ENCODE measurements at regions not wholly inside any gene's neighbourhood (a gene's known extent, or its start where the extent isn't known, plus 50 kb on each side); places are given as distances from the start of the nearest gene placed in this dataset.

DNA sequence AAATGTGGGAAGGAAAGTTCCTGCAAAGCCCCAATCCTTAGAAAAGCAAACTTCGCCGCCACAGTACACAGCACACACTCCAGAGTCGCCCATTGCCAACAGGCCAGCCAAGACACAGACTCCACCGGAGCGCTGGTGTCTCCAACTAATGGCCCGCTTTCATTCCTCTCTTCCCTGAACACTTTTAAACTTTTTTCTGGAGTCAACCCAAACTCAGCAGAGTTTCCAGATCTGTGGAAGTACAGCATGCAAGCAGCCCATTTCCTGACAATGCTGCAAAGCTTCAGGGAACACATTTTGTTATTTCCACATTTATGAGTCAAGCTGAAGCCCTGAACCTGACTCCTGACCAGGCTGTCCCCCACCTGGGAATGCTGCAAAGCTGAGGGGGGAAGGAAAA is 351.9 kb downstream of the NFIB start:
- POLR2A ChIA-PET (ENCODE audit: low non-redundant PET): interaction anchor here (0.5 kb wide), 1 partner anchor 1027 kb away, joined by 3 read pairs; no protein-coding TSS in a partner anchor

DNA sequence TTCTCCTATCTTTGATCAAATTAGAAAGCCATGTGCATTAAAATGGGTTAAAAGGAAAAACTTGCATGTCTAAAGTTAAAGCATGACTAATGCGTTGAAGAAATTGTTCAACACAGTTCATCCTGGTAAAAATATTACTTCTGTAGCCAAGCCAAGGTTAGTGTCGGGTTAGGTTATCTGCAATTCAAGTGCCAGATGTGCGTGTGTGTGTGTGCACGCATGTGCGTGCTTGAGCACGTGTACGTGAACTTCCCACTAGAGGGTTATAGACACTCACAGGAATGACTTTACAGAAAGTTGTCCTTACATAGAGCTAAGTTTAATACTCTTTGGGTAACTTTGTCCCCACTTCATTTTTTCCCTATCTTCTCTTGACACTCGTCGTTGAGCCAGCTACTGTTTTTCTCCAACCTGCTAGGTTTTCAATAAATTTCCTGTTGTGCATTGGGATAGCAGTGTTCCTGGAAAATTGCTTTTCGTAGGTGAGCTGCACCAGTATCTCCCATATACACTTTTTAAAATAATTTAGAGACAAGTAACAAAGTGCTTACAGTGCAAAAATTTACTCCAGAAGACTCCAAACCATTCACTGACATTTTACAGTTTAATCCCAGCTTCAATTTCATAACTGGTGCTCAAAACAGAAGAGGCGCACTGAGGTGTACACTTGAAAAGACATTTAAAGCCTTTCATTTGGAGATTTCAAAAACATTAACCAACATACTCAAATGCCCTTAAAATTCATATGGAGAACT is 353.8 kb downstream of the NFIB start:
- H3K4me3 ChIP-seq (ENCODE audit: low read depth, low read length, poor library complexity, severe bottlenecking): no peak overlapping the region
- H3K9me3 ChIP-seq (ENCODE audit: low read depth, low read length, poor library complexity, severe bottlenecking): no peaks in the 10 kb centered on the region
- BruUV-seq (replicated peaks): no TSS peak
- H3K27ac ChIP-seq (ENCODE audit: low read depth, low read length, poor library complexity, severe bottlenecking): no peak overlapping the region
- ChIA-PET CTCF (no interaction called here), POLR2A (ENCODE audit: low non-redundant PET) (no interaction called here)
- intact Hi-C loops (cut with micrococcal nuclease; ENCODE audit: unreplicated experiment): no loop called here
- no peak for TF ChIP-seq EZH2 (IDR thresholded peaks at IDR 0.05; ENCODE audit: borderline replicate concordance, low read depth, low read length, poor library complexity, severe bottlenecking)
- TF ChIP-seq, protein P1, sequence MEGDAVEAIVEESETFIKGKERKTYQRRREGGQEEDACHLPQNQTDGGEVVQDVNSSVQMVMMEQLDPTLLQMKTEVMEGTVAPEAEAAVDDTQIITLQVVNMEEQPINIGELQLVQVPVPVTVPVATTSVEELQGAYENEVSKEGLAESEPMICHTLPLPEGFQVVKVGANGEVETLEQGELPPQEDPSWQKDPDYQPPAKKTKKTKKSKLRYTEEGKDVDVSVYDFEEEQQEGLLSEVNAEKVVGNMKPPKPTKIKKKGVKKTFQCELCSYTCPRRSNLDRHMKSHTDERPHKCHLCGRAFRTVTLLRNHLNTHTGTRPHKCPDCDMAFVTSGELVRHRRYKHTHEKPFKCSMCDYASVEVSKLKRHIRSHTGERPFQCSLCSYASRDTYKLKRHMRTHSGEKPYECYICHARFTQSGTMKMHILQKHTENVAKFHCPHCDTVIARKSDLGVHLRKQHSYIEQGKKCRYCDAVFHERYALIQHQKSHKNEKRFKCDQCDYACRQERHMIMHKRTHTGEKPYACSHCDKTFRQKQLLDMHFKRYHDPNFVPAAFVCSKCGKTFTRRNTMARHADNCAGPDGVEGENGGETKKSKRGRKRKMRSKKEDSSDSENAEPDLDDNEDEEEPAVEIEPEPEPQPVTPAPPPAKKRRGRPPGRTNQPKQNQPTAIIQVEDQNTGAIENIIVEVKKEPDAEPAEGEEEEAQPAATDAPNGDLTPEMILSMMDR (conservative IDR thresholded peaks at IDR 0.05; ENCODE audit: low read depth, low read length): no peak
- H3K27me3 ChIP-seq (replicated peaks; ENCODE audit: insufficient read depth, low read depth, low read length, poor library complexity): no peaks in the 10 kb centered on the region
- DNase-seq (ENCODE audit: low spot score): no peak
- H3K36me3 ChIP-seq (ENCODE audit: insufficient read depth, low read length, poor library complexity, severe bottlenecking): no peaks in the 10 kb centered on the region
- H3K4me1 ChIP-seq (ENCODE audit: insufficient read depth, low read length, poor library complexity, severe bottlenecking): peaks cover 5% of the 10 kb centered on the region

More for the DNA sequence above, 351.9 kb downstream of the NFIB start:
- Histone ChIP-seq H3K4me1 (ENCODE audit: insufficient read depth, low read length, poor library complexity, severe bottlenecking) (peaks cover 3% of the 10 kb centered on the region), H3K36me3 (ENCODE audit: insufficient read depth, low read length, poor library complexity, severe bottlenecking) (no peaks in the 10 kb centered on the region), H3K27me3 (replicated peaks; ENCODE audit: insufficient read depth, low read depth, low read length, poor library complexity) (no peaks in the 10 kb centered on the region), H3K9me3 (ENCODE audit: low read depth, low read length, poor library complexity, severe bottlenecking) (no peaks in the 10 kb centered on the region), H3K4me3 (ENCODE audit: low read depth, low read length, poor library complexity, severe bottlenecking) (no peak overlapping the region), H3K27ac (ENCODE audit: low read depth, low read length, poor library complexity, severe bottlenecking) (no peak overlapping the region)
- CTCF ChIA-PET: no interaction called here
- intact Hi-C loops (cut with micrococcal nuclease; ENCODE audit: unreplicated experiment): no loop called here
- no TSS peak for BruUV-seq (replicated peaks)
- no peak for DNase-seq (ENCODE audit: low spot score)
- TF ChIP-seq, protein P1 (conservative IDR thresholded peaks at IDR 0.05; ENCODE audit: low read depth, low read length): no peak

DNA sequence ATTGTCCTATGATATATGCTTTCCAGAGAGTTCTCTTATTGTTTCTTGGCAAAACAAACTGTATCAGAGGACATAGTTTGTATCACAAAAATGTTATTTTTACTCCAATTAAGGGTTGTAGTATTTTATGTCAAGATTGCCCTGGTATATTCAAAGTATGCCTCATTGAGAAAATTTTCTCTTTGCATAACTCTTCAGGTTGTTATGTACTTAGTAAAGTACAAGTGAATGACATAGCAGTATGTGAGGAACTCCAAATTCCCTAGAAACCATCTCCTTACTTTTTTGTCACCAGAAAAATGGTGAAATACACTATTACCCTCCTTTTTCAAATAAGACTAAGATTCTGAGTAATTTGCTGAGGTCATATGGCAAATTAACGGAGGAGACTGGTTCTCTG is 355.3 kb downstream of the NFIB start:
- no TSS peak for BruUV-seq (replicated peaks)
- H3K36me3 ChIP-seq (ENCODE audit: insufficient read depth, low read length, poor library complexity, severe bottlenecking): no peaks in the 10 kb centered on the region
- no peak overlapping the region for H3K4me3 ChIP-seq (ENCODE audit: low read depth, low read length, poor library complexity, severe bottlenecking)
- TF ChIP-seq, protein P1 (conservative IDR thresholded peaks at IDR 0.05; ENCODE audit: low read depth, low read length): no peak
- no peak for TF ChIP-seq EZH2 (IDR thresholded peaks at IDR 0.05; ENCODE audit: borderline replicate concordance, low read depth, low read length, poor library complexity, severe bottlenecking)
- POLR2A ChIA-PET (ENCODE audit: low non-redundant PET): no interaction called here
- H3K9me3 ChIP-seq (ENCODE audit: low read depth, low read length, poor library complexity, severe bottlenecking): no peaks in the 10 kb centered on the region
- H3K27ac ChIP-seq (ENCODE audit: low read depth, low read length, poor library complexity, severe bottlenecking): no peak overlapping the region
- intact Hi-C loops (cut with micrococcal nuclease; ENCODE audit: unreplicated experiment): no loop called here
- CTCF ChIA-PET: no interaction called here
- DNase-seq (ENCODE audit: low spot score): no peak
- peaks cover 5% of the 10 kb centered on the region for H3K4me1 ChIP-seq (ENCODE audit: insufficient read depth, low read length, poor library complexity, severe bottlenecking)
- H3K27me3 ChIP-seq (replicated peaks; ENCODE audit: insufficient read depth, low read depth, low read length, poor library complexity): no peaks in the 10 kb centered on the region

Measured in A673 (cell line).